ENCODE measurements at regions not wholly inside any gene's neighbourhood (a gene's known extent, or its start where the extent isn't known, plus 50 kb on each side); places are given as distances from the start of the nearest gene placed in this dataset.

DNA sequence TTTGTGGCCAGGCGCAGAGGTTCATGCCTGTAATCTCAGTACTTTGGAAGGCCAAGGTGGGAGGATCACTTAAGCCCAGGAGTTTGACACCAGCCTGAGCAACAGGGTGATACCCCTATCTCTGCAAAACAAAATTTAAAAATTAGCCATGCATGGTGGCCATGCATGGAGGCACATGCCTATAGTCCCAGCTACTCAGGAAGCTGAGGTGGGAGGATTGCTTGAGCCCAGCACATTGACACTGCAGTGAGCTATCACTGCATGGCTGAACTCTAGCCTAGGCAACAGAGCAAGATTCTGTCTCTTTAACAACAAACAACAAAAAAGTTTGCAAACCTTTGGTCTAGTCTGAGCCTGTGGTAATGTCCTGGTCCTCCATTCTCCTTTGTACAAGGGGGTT is 69.2 kb upstream of the CNEP1R1 start:
- intact Hi-C loops (cut with micrococcal nuclease; ENCODE audit: unreplicated experiment), result no loop called here

DNA sequence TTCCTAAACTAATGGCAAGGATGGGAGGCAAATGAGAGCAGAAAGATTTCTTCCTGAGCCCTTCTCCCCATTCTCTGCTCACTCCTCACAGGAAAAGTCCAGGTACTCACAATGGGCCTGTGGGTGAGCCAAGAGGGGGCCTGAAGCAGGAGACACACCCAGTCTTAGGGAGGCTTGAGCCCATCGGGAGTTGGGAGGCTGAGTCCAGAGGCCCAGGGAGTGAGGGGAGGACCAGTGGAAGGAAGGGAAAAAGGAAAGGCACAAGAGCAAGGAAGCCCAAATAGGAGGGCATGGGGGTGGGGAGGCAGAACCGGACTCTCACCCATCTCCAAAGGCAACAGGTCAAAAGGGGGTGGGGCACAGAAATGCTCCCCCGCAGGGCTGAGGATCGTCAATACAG is 68.1 kb upstream of the CNEP1R1 start:
- Histone ChIP-seq H3K36me3 (ENCODE audit: control insufficient read depth, insufficient read depth, low read length) (no peaks in the 10 kb centered on the region), H3K9me3 (ENCODE audit: control insufficient read depth, insufficient read depth, low read depth, low read length) (no peaks in the 10 kb centered on the region), H3K27ac (ENCODE audit: low read length) (no peak overlapping the region), H3K4me1 (ENCODE audit: control insufficient read depth, insufficient read depth, low read length) (no peaks in the 10 kb centered on the region), H3K4me3 (ENCODE audit: low read depth in 2 of 2, low read length in 2 of 2) (no peak overlapping the region), H3K27me3 (ENCODE audit: control insufficient read depth, insufficient read depth, low read length) (no peaks in the 10 kb centered on the region)
- ChIA-PET POLR2A (no interaction called here), CTCF (no interaction called here)
- DNase-seq (ENCODE audit: low read depth, low spot score), result no peak
- ATAC-seq, result no peak
- in situ Hi-C loops (cut with HindIII; ENCODE audit: low pct_unique_long_range_greater_than_20kb, low sequenced_read_pairs), result no loop called here
- TF ChIP-seq, protein P1, sequence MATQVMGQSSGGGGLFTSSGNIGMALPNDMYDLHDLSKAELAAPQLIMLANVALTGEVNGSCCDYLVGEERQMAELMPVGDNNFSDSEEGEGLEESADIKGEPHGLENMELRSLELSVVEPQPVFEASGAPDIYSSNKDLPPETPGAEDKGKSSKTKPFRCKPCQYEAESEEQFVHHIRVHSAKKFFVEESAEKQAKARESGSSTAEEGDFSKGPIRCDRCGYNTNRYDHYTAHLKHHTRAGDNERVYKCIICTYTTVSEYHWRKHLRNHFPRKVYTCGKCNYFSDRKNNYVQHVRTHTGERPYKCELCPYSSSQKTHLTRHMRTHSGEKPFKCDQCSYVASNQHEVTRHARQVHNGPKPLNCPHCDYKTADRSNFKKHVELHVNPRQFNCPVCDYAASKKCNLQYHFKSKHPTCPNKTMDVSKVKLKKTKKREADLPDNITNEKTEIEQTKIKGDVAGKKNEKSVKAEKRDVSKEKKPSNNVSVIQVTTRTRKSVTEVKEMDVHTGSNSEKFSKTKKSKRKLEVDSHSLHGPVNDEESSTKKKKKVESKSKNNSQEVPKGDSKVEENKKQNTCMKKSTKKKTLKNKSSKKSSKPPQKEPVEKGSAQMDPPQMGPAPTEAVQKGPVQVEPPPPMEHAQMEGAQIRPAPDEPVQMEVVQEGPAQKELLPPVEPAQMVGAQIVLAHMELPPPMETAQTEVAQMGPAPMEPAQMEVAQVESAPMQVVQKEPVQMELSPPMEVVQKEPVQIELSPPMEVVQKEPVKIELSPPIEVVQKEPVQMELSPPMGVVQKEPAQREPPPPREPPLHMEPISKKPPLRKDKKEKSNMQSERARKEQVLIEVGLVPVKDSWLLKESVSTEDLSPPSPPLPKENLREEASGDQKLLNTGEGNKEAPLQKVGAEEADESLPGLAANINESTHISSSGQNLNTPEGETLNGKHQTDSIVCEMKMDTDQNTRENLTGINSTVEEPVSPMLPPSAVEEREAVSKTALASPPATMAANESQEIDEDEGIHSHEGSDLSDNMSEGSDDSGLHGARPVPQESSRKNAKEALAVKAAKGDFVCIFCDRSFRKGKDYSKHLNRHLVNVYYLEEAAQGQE (IDR thresholded peaks at IDR 0.05; ENCODE audit: insufficient read depth in 1 of 2, low read depth in 2 of 2, low read length in 1 of 2), result no peak
- TF ChIP-seq, protein P2, sequence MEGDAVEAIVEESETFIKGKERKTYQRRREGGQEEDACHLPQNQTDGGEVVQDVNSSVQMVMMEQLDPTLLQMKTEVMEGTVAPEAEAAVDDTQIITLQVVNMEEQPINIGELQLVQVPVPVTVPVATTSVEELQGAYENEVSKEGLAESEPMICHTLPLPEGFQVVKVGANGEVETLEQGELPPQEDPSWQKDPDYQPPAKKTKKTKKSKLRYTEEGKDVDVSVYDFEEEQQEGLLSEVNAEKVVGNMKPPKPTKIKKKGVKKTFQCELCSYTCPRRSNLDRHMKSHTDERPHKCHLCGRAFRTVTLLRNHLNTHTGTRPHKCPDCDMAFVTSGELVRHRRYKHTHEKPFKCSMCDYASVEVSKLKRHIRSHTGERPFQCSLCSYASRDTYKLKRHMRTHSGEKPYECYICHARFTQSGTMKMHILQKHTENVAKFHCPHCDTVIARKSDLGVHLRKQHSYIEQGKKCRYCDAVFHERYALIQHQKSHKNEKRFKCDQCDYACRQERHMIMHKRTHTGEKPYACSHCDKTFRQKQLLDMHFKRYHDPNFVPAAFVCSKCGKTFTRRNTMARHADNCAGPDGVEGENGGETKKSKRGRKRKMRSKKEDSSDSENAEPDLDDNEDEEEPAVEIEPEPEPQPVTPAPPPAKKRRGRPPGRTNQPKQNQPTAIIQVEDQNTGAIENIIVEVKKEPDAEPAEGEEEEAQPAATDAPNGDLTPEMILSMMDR (IDR thresholded peaks at IDR 0.05), result no peak
- TF ChIP-seq TCF7L2 (IDR thresholded peaks at IDR 0.05; ENCODE audit: low read depth, low read length), result no peak
- no peak for TF ChIP-seq POLR2AphosphoS5 (IDR thresholded peaks at IDR 0.05; ENCODE audit: low read depth, low read length)
- no peak for TF ChIP-seq SIN3A (IDR thresholded peaks at IDR 0.05; ENCODE audit: borderline replicate concordance, insufficient read depth, low read depth, low read length)
- BruUV-seq (replicated peaks), result no TSS peak
- intact Hi-C loops (cut with micrococcal nuclease; ENCODE audit: unreplicated experiment), result no loop called here

More for the DNA sequence above, 69.2 kb upstream of the CNEP1R1 start:
- ChIA-PET CTCF (interaction anchor here (0.7 kb wide), 1 partner anchor 328 kb away, joined by 8 read pairs; no protein-coding TSS in a partner anchor), POLR2A (no interaction called here)
- Histone ChIP-seq H3K36me3 (ENCODE audit: control insufficient read depth, insufficient read depth, low read length) (no peaks in the 10 kb centered on the region), H3K27me3 (ENCODE audit: control insufficient read depth, insufficient read depth, low read length) (no peaks in the 10 kb centered on the region), H3K9me3 (ENCODE audit: control insufficient read depth, insufficient read depth, low read depth, low read length) (no peaks in the 10 kb centered on the region), H3K4me3 (ENCODE audit: low read depth in 2 of 2, low read length in 2 of 2) (no peak overlapping the region), H3K4me1 (ENCODE audit: control insufficient read depth, insufficient read depth, low read length) (no peaks in the 10 kb centered on the region), H3K27ac (ENCODE audit: low read length) (no peak overlapping the region)
- ATAC-seq (no peak), DNase-seq (ENCODE audit: low read depth, low spot score) (no peak)
- TF ChIP-seq TCF7L2 (IDR thresholded peaks at IDR 0.05; ENCODE audit: low read depth, low read length) (no peak), SIN3A (IDR thresholded peaks at IDR 0.05; ENCODE audit: borderline replicate concordance, insufficient read depth, low read depth, low read length) (no peak), POLR2AphosphoS5 (IDR thresholded peaks at IDR 0.05; ENCODE audit: low read depth, low read length) (no peak)
- TF ChIP-seq, protein P1 (IDR thresholded peaks at IDR 0.05; ENCODE audit: insufficient read depth in 1 of 2, low read depth in 2 of 2, low read length in 1 of 2), result no peak
- TF ChIP-seq, protein P2 (IDR thresholded peaks at IDR 0.05), result no peak
- in situ Hi-C loops (cut with HindIII; ENCODE audit: low pct_unique_long_range_greater_than_20kb, low sequenced_read_pairs), result no loop called here
- no TSS peak for BruUV-seq (replicated peaks)
